Lower lobe of right lung (tissue), 2 donors: ENCODE measurements at regions not wholly inside any gene's neighbourhood (a gene's known extent, or its start where the extent isn't known, plus 50 kb on each side); places are given as distances from the start of the nearest gene placed in this dataset.

Source experiments
- ATAC-seq, 2 donors: fragments of 200-7000 bp; cut with Tn5 transposase; one replicate each; pipeline ENCODE4 v1.9.1; 2020 to 2022; ENCODE audit warnings: mild to moderate bottlenecking in 2 of 2, moderate library complexity in 2 of 2
- DNase-seq: peaks from one replicate; pipeline ENCODE4 v3.0.0-alpha.2; 2020
- H3K27ac ChIP-seq: fragments of 200-600 bp; one replicate; pipeline ENCODE4 v1.8.0; 2022
- H3K27me3 ChIP-seq: fragments of 200-600 bp; one replicate; pipeline ENCODE4 v1.8.0; 2022; ENCODE audit warnings: low read depth
- H3K36me3 ChIP-seq: fragments of 200-600 bp; one replicate; pipeline ENCODE4 v1.8.0; 2022; ENCODE audit warnings: mild to moderate bottlenecking
- H3K4me1 ChIP-seq: fragments of 200-600 bp; one replicate; pipeline ENCODE4 v1.8.0; 2022
- H3K4me3 ChIP-seq: fragments of 200-600 bp; one replicate; pipeline ENCODE4 v1.8.0; 2022; ENCODE audit warnings: mild to moderate bottlenecking
- H3K9me3 ChIP-seq: fragments of 200-600 bp; one replicate; pipeline ENCODE4 v1.8.0; 2022
- CTCF ChIP-seq: fragments of 200-600 bp; IDR thresholded peaks from one replicate; pipeline ENCODE4 v1.8.0; 2022; ENCODE audit warnings: antibody characterized with exemption, mild to moderate bottlenecking
- intact Hi-C: fragments of 100-400 bp; cut with DNase I; formaldehyde crosslinking; loops from one replicate; pipeline ENCODE4 v1.11.0; 2022
- donor health status: DM: no; HTN: yes; CAD: no; lungs with severe emphysema.

DNA sequence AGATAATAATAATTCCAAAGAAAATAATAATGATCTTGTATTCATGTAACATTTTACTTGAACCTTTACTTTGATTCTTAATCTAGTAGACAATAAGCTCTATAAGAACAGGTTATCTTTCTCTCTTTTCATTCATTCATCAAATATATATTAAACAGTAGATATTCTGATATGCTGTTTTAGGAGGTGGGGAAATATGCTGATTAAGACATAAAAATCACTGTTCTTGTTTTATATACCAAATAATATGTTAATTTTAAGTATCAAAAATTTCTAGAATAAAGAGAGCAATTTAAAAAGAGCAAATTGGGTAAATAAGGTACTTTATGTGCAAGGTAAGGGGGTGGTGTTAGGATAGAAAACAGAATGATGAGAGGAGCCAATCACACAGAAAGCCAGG, 401.9 kb downstream of the PDHA2 start:
- DNase-seq (no peak), ATAC-seq (no peak)
- no peaks in the 10 kb centered on the region for H3K27me3 ChIP-seq
- H3K4me1 ChIP-seq: no peaks in the 10 kb centered on the region
- no peak for TF ChIP-seq CTCF
- H3K27ac ChIP-seq: no peak overlapping the region
- no peaks in the 10 kb centered on the region for H3K9me3 ChIP-seq
- intact Hi-C loops: no loop called here
- H3K36me3 ChIP-seq: no peaks in the 10 kb centered on the region
- H3K4me3 ChIP-seq: no peak overlapping the region

- H3K9me3 ChIP-seq: no peaks in the 10 kb centered on the region
- DNase-seq (no peak), ATAC-seq (no peak)
- no peaks in the 10 kb centered on the region for H3K36me3 ChIP-seq
- H3K4me1 ChIP-seq: no peaks in the 10 kb centered on the region
- TF ChIP-seq CTCF: no peak
- no peak overlapping the region for H3K4me3 ChIP-seq
- intact Hi-C loops: no loop called here
- no peaks in the 10 kb centered on the region for H3K27me3 ChIP-seq
- H3K27ac ChIP-seq: no peak overlapping the region
Measured at GRCh38 chr4:96247096-96247495, 407.2 kb downstream of the PDHA2 start.

DNA sequence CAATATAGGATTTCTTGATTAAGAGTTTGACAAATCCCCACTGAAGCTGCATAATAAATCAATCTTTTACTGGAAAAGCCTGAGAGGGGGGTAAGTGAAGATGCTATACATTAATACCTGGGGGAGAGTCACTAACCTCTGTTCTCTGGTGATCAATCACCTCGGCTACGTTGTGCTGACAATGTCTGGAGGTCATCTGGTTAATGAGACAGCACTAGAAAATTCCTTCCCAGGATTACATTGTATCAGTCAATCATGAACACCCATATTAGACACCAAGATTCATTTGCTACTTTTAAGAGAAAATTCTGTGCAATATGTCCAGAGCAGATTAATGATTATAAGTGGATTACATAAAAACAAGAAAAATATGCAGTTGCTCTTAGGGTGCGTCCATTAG, 408.3 kb downstream of the PDHA2 start:
- Histone ChIP-seq H3K4me1 (no peaks in the 10 kb centered on the region), H3K4me3 (no peak overlapping the region), H3K36me3 (no peaks in the 10 kb centered on the region), H3K27ac (no peak overlapping the region), H3K27me3 (no peaks in the 10 kb centered on the region), H3K9me3 (no peaks in the 10 kb centered on the region)
- TF ChIP-seq CTCF: no peak
- intact Hi-C loops: no loop called here
- ATAC-seq (no peak), DNase-seq (no peak)

GRCh38 chr4:96260064-96260682, 420.3 kb downstream of the PDHA2 start:
- Histone ChIP-seq H3K27me3 (no peaks in the 10 kb centered on the region), H3K4me1 (no peaks in the 10 kb centered on the region), H3K9me3 (no peaks in the 10 kb centered on the region), H3K36me3 (no peaks in the 10 kb centered on the region), H3K4me3 (no peak overlapping the region), H3K27ac (no peak overlapping the region)
- no peak for TF ChIP-seq CTCF
- intact Hi-C loops: no loop called here
- DNase-seq: no peak
- no peak for ATAC-seq

GRCh38 chr4:96262057-96262456, 422.2 kb downstream of the PDHA2 start:
- DNase-seq (no peak), ATAC-seq (no peak)
- Histone ChIP-seq H3K4me1 (no peaks in the 10 kb centered on the region), H3K27me3 (no peaks in the 10 kb centered on the region), H3K4me3 (no peak overlapping the region), H3K36me3 (no peaks in the 10 kb centered on the region), H3K27ac (no peak overlapping the region), H3K9me3 (no peaks in the 10 kb centered on the region)
- intact Hi-C loops: no loop called here
- no peak for TF ChIP-seq CTCF

- ATAC-seq (no peak), DNase-seq (no peak)
- Histone ChIP-seq H3K27me3 (no peaks in the 10 kb centered on the region), H3K36me3 (no peaks in the 10 kb centered on the region), H3K4me1 (no peaks in the 10 kb centered on the region), H3K27ac (no peak overlapping the region), H3K4me3 (no peak overlapping the region), H3K9me3 (no peaks in the 10 kb centered on the region)
- intact Hi-C loops: no loop called here
- no peak for TF ChIP-seq CTCF
Measured at GRCh38 chr4:96263291-96263690, 423.4 kb downstream of the PDHA2 start.
